OCI-LY7 (cell line): ENCODE measurements at regions not wholly inside any gene's neighbourhood (a gene's known extent, or its start where the extent isn't known, plus 50 kb on each side); places are given as distances from the start of the nearest gene placed in this dataset.

Experiments
- EZH2phosphoT487 ChIP-seq: fragments of 200-600 bp; sonication (generic); IDR thresholded peaks from 2 replicates; pipeline ENCODE4 v1.6.1; 2018; ENCODE audit warnings: low read depth, borderline replicate concordance, mild to moderate bottlenecking, mixed run types, antibody characterized with exemption, low read length, moderate library complexity, mixed read lengths
- TF ChIP-seq, protein P1 (sequence below): fragments of 200-600 bp; sonication (generic); conservative IDR thresholded peaks from 2 replicates; pipeline ENCODE4 v1.5.1; 2014; ENCODE audit warnings: mild to moderate bottlenecking, antibody characterized with exemption, low read length, moderate library complexity, mixed read lengths

DNA sequence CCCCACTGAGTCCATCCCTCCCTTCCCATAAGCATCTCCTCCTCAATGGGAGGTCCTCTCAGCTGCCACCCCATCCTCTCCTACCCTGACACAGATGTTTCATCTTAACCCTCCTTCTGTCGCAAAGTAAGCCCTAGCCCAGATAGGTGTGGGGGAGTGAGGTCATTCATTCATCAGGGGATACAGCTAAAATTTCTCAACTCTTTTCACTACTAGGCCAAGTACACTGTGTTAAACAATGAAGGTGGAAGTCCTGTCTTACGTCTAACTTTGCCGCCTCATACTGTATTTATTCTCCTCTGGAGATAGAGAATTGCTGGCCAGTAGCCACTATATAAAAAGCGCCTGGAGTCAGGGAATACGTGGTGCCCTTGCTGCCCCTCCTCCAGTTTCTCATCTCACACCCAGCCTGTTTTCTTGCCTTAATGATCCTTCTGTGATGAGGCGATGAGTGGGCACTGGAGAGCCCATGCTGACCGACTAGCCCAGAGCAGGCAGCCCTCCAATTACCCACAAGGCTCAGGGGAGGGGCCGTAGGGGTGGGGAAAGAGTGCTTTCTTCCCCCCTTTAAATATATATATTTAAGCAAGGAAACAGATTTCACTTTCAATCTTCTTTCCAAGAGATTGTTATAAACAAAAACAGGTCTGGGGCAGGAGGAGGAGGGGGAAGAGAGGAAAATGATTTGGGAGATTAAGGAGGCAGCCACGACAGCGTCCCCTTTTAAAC lies 149.5 kb downstream of the PJA1 start:
- TF ChIP-seq, protein P1, sequence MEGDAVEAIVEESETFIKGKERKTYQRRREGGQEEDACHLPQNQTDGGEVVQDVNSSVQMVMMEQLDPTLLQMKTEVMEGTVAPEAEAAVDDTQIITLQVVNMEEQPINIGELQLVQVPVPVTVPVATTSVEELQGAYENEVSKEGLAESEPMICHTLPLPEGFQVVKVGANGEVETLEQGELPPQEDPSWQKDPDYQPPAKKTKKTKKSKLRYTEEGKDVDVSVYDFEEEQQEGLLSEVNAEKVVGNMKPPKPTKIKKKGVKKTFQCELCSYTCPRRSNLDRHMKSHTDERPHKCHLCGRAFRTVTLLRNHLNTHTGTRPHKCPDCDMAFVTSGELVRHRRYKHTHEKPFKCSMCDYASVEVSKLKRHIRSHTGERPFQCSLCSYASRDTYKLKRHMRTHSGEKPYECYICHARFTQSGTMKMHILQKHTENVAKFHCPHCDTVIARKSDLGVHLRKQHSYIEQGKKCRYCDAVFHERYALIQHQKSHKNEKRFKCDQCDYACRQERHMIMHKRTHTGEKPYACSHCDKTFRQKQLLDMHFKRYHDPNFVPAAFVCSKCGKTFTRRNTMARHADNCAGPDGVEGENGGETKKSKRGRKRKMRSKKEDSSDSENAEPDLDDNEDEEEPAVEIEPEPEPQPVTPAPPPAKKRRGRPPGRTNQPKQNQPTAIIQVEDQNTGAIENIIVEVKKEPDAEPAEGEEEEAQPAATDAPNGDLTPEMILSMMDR, result no peak
- no peak for TF ChIP-seq EZH2phosphoT487
